ENCODE measurements at regions not wholly inside any gene's neighbourhood (a gene's known extent, or its start where the extent isn't known, plus 50 kb on each side); places are given as distances from the start of the nearest gene placed in this dataset.

- no peak for DNase-seq (ENCODE audit: low read depth)
- in situ Hi-C loops (cut with HindIII; ENCODE audit: low pct_unique_long_range_greater_than_20kb, low sequenced_read_pairs) = no loop called here
Measured at GRCh38 chr12:94707892-94708291, 57.5 kb upstream of the TMCC3 start.

DNA sequence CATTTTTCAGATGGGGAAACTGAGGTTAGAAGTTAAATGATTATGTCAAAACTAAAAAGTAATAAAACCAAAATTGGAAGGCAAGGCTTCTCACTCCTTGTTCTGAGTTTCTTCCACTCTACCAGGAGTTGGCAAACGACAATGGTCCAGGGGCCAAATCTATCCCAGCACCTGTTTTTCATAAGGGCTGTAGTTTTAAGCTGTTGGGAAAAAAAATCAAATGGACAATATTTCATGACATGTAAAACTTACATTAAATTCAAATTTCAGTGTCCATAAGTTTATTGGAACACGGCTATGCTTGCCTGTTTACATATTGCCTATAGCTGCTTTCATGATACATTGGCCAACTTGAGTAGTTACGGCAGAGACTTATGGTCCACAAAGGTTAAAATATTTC, 56.7 kb upstream of the TMCC3 start:
- no peak for DNase-seq (ENCODE audit: low read depth)
- in situ Hi-C loops (cut with HindIII; ENCODE audit: low pct_unique_long_range_greater_than_20kb, low sequenced_read_pairs) = no loop called here

DNA sequence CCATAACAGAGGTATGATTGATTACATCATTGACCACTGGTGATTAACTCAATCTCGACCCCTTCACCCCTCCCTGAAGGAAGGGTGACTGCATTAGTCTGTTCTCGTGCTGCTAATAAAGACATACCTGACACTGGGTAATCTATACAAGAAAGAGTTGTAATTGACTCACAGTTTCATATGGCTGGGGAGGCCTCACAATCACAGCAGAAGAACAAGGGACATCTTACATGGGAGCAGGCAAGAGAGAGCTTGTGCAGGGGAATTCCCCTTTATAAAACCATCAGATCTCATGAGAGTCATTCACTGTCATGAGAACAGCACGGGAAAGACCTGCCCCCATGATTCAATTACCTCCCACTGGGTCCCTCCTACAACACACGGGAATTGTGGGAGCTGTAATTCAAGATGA, 55.9 kb upstream of the TMCC3 start:
- in situ Hi-C loops (cut with HindIII; ENCODE audit: low pct_unique_long_range_greater_than_20kb, low sequenced_read_pairs) = no loop called here
- peak; percentile 12 for DNase-seq (ENCODE audit: low read depth)

GRCh38 chr12:94705676-94706075, 55.3 kb upstream of the TMCC3 start:
- in situ Hi-C loops (cut with HindIII; ENCODE audit: low pct_unique_long_range_greater_than_20kb, low sequenced_read_pairs) = no loop called here
- no peak for DNase-seq (ENCODE audit: low read depth)

DNA sequence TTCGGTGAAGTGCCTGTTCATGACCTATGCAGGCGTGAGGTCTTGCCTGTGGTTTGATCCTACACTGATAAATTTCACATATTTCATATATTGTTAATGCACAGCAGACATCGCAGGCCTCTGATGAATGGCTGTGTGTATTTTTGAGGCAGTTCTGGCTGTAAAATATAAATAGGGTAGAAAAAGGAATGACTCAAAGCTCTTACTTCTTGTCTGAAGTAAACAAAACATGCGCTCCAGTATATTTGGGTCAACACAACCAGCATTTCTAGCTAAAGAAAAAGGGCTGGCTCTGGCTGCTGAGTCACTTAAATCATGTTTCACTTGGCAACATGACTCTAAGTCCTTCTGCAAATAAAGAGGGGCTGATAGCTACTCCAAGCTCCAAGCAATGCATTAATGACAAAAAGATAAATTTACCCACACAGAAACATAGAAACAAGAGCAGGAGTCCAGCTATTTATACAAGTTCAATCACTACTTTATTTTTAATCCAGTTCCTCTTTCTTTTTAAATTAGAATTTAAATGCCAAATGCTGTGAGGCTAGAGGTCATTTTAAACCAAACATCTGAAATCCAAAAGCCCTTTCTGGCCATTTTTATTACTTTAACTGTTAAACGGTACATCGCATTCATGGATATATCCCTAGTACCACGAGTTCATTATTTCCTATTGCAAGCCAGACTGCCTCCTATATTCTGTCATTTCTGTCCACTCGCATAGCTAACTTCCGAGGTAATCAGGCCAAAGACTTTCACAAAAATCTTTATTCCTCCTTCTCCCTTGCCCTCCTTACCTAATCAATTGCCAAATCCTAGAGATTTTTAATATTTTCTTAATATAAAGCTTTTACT, 54.3 kb upstream of the TMCC3 start:
- DNase-seq (ENCODE audit: low read depth) = peak; percentile 53

DNA sequence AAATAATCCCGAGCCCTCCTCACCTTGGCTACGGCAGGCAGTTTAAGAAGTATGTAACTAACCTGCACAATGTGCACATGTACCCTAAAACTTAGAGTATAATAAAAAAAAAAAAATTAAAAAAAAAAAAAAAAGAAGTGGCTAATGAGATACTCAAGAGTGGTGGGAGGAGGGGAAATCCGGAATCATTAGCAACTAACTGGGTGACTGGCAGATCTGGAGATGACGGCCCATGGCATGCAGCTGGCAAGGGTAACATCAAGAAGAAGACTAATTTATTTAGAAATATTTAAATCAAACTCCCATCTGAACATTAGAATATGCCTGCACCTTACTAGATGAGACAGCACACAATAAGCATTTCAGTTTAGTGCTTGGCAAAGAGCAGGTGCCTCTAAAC, 52.3 kb upstream of the TMCC3 start:
- DNase-seq (ENCODE audit: low read depth) = no peak
- in situ Hi-C loops (cut with HindIII; ENCODE audit: low pct_unique_long_range_greater_than_20kb, low sequenced_read_pairs) = no loop called here

More for the DNA sequence above, 54.3 kb upstream of the TMCC3 start:
- in situ Hi-C loops (cut with HindIII; ENCODE audit: low pct_unique_long_range_greater_than_20kb, low sequenced_read_pairs) = no loop called here

DNA sequence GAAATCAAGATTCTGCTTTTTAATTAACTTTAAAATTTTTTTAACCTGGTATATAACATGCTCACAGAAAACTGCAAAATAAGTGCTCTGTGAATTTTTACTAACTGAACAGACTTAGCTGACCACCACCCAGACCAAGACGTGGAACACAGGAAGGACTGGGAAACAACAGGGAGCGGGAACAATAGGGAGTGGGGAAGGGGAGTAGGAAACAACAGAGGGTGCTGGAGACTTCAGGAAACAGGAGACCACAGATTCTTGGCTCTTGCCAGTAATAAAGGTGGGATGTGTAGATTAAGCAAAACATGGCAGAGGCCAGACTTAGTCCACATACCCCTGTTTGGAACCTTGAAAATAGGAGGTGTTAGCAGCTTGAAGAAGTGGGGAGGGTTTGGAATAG, 51.4 kb upstream of the TMCC3 start:
- DNase-seq (ENCODE audit: low read depth) = no peak
- in situ Hi-C loops (cut with HindIII; ENCODE audit: low pct_unique_long_range_greater_than_20kb, low sequenced_read_pairs) = no loop called here

- in situ Hi-C loops (cut with HindIII; ENCODE audit: low pct_unique_long_range_greater_than_20kb, low sequenced_read_pairs) = no loop called here
- DNase-seq (ENCODE audit: low read depth) = no peak
Measured at GRCh38 chr12:94700662-94701061, 50.3 kb upstream of the TMCC3 start.
